Loucy (cell line): ENCODE measurements at regions not wholly inside any gene's neighbourhood (a gene's known extent, or its start where the extent isn't known, plus 50 kb on each side); places are given as distances from the start of the nearest gene placed in this dataset.

ENCODE experiments used
- H2AFZ ChIP-seq: fragments of 200-600 bp; sonication (generic); 2 replicates; pipeline ENCODE4 v1.6.0; 2016; ENCODE audit warnings: antibody characterized with exemption, mild to moderate bottlenecking, low read length, moderate library complexity
- H3F3A ChIP-seq: fragments of 200-600 bp; 2 replicates; pipeline ENCODE4 v1.6.0; 2016; ENCODE audit warnings: antibody characterized with exemption, low read depth, mild to moderate bottlenecking
- H3K27me3 ChIP-seq: fragments of 200-600 bp; sonication (generic); 2 replicates; pipeline ENCODE4 v1.6.1; 2014; ENCODE audit warnings: low read length, mild to moderate bottlenecking; ENCODE audit not compliant: insufficient read depth, poor library complexity, severe bottlenecking
- H3K36me3 ChIP-seq: fragments of 200-600 bp; sonication (generic); 2 replicates; pipeline ENCODE4 v1.6.1; 2016; ENCODE audit warnings: low read length; ENCODE audit not compliant: insufficient read depth
- H3K4me1 ChIP-seq: fragments of 200-600 bp; sonication (generic); 2 replicates; pipeline ENCODE4 v1.5.1; 2014; ENCODE audit warnings: low read length, mild to moderate bottlenecking; ENCODE audit not compliant: insufficient read depth, poor library complexity, severe bottlenecking
- H3K4me2 ChIP-seq: fragments of 200-600 bp; sonication (generic); 2 replicates; pipeline ENCODE4 v1.6.0; 2014; ENCODE audit warnings: antibody characterized with exemption, low read length, low read depth, mild to moderate bottlenecking; ENCODE audit not compliant: poor library complexity, severe bottlenecking
- H3K4me3 ChIP-seq: fragments of 200-600 bp; sonication (generic); 2 replicates; pipeline ENCODE4 v1.5.1; 2014; ENCODE audit warnings: low read length, mild to moderate bottlenecking, mixed read lengths; ENCODE audit not compliant: poor library complexity, severe bottlenecking
- H3K79me2 ChIP-seq: fragments of 200-600 bp; sonication (generic); 2 replicates; pipeline ENCODE4 v1.6.1; 2014; ENCODE audit warnings: low read length; ENCODE audit not compliant: insufficient read depth
- H3K9ac ChIP-seq: fragments of 200-600 bp; sonication (generic); 2 replicates; pipeline ENCODE4 v1.6.0; 2014; ENCODE audit warnings: mild to moderate bottlenecking, low read depth, low read length, moderate library complexity; ENCODE audit not compliant: poor library complexity, severe bottlenecking
- H3K9me2 ChIP-seq: fragments of 200-600 bp; sonication (generic); replicated peaks from 2 replicates; pipeline ENCODE4 v1.6.1; 2016; ENCODE audit warnings: low read depth, low read length, mixed read lengths
- H3K9me3 ChIP-seq: fragments of 200-600 bp; sonication (generic); 2 replicates; pipeline ENCODE4 v1.6.1; 2014; ENCODE audit warnings: mild to moderate bottlenecking, antibody characterized with exemption, low read length, low read depth; ENCODE audit not compliant: insufficient read depth
- H4K20me1 ChIP-seq: fragments of 200-600 bp; sonication (generic); 2 replicates; pipeline ENCODE4 v1.6.0; 2014; ENCODE audit warnings: antibody characterized with exemption, low read length, mild to moderate bottlenecking; ENCODE audit not compliant: insufficient read depth, poor library complexity, severe bottlenecking
- CTCF ChIP-seq: fragments of 200-600 bp; sonication (generic); conservative IDR thresholded peaks from 2 replicates; pipeline ENCODE4 v1.5.1; 2014; ENCODE audit warnings: mild to moderate bottlenecking, antibody characterized with exemption, low read length
- EZH2phosphoT487 ChIP-seq: fragments of 200-600 bp; IDR thresholded peaks from 2 replicates; pipeline ENCODE4 v1.6.1; 2018; ENCODE audit warnings: antibody characterized with exemption, mild to moderate bottlenecking, moderate library complexity, borderline replicate concordance

DNA sequence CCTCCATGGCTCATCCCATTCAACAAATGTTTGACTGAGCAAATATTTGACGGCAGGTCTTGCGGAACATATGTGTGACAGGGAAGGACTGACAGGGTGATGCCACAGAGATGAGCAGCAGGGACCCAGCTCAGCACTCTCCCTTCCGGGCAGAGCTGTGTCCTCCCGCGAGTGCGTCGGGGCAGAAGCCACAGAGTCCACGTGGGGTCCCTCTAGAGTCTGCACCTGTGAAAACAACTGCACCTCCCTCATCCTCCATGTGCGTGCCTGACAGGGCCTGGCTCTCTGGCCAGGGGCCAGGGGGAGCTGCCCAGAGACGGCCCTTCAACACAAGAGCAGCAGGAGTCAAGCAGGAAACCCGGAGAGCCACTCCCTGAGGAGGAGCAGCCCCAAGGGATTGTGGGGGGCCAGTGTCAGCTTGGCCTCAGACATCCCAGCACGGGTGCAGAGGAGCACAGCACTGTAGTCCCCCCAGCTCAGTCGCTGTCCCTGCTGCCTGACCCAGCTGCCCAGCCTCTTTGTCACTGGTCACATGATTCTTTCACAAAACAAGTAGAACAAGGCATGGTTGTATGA lies 83.6 kb upstream of the TMEM72 start:
- H3K4me3 ChIP-seq = no peak overlapping the region
- no peak overlapping the region for H3K4me2 ChIP-seq
- H3K27me3 ChIP-seq = no peaks in the 10 kb centered on the region
- TF ChIP-seq EZH2phosphoT487 = no peak
- no peak for TF ChIP-seq CTCF
- no peak overlapping the region for H2AFZ ChIP-seq
- no peaks in the 10 kb centered on the region for H3K36me3 ChIP-seq
- H4K20me1 ChIP-seq = no peaks in the 10 kb centered on the region
- H3K79me2 ChIP-seq = no peaks in the 10 kb centered on the region
- no peaks in the 10 kb centered on the region for H3K9me2 ChIP-seq
- H3F3A ChIP-seq = no peaks in the 10 kb centered on the region
- no peak overlapping the region for H3K9ac ChIP-seq
- H3K9me3 ChIP-seq = no peaks in the 10 kb centered on the region
- no peaks in the 10 kb centered on the region for H3K4me1 ChIP-seq

GRCh38 chr10:44828508-44829142 lies 82.5 kb upstream of the TMEM72 start:
- no peak for TF ChIP-seq CTCF
- no peak for TF ChIP-seq EZH2phosphoT487

DNA sequence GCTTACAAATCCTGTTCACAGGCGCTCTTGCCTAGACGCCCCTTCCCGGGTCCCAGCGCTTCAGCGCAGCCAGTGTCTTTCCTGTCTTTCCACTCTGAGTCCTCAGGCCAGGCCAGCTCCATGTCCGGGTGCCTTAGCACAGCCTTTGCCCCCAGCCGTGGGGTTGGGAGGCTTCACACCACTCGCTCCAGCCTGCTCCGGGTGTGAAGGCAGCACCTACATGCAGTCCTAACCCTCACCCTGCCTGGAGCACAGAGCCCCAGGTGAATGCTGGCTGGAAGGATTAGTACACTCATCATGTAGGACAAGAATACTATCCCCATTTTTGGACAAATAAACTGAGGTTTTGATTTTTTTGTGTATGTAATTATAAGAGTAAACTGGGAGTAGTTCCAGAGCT lies 81.7 kb upstream of the TMEM72 start:
- H3K36me3 ChIP-seq = no peaks in the 10 kb centered on the region
- H3K27me3 ChIP-seq = no peaks in the 10 kb centered on the region
- no peak overlapping the region for H3K4me2 ChIP-seq
- H3K4me1 ChIP-seq = peaks cover under 1% of the 10 kb centered on the region
- TF ChIP-seq CTCF = no peak
- no peak for TF ChIP-seq EZH2phosphoT487
- H3K9me3 ChIP-seq = no peaks in the 10 kb centered on the region
- no peaks in the 10 kb centered on the region for H3F3A ChIP-seq
- no peak overlapping the region for H3K4me3 ChIP-seq
- no peaks in the 10 kb centered on the region for H4K20me1 ChIP-seq
- H3K9ac ChIP-seq = no peak overlapping the region
- H2AFZ ChIP-seq = no peak overlapping the region
- no peaks in the 10 kb centered on the region for H3K79me2 ChIP-seq
- no peaks in the 10 kb centered on the region for H3K9me2 ChIP-seq

More at GRCh38 chr10:44828508-44829142, 82.5 kb upstream of the TMEM72 start:
- Histone ChIP-seq H3K79me2 (no peaks in the 10 kb centered on the region), H3K9me3 (no peaks in the 10 kb centered on the region), H3F3A (no peaks in the 10 kb centered on the region), H3K27me3 (no peaks in the 10 kb centered on the region), H2AFZ (no peak overlapping the region), H4K20me1 (no peaks in the 10 kb centered on the region), H3K4me3 (no peak overlapping the region), H3K9me2 (no peaks in the 10 kb centered on the region), H3K4me2 (no peak overlapping the region), H3K4me1 (no peaks in the 10 kb centered on the region), H3K9ac (no peak overlapping the region), H3K36me3 (no peaks in the 10 kb centered on the region)
